ENCODE measurements at regions not wholly inside any gene's neighbourhood (a gene's known extent, or its start where the extent isn't known, plus 50 kb on each side); places are given as distances from the start of the nearest gene placed in this dataset.

DNA sequence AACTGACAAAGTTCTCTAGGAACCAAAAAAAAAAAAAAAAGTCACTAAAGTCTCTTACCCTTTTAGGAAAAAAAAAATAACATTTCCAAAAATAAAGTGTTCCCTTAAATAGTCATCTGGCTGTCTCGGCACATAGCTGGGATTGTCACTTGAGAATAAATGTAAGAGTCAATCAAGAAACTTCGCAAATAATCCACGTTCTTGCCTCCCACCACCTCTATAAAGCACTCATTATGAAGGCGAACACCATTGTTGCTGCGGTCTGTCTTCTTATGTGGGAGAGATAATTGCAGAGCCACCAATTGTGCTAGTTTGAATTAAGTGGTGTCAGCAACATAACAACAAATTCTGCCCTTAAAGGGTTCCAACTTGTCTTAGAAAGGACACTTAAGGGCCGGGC, 163.7 kb downstream of the FBXO15 start:
- Mint-ChIP-seq H3K9me3 (ENCODE audit: unreplicated experiment) (no peaks in the 10 kb centered on the region), H3K27me3 (ENCODE audit: insufficient read depth, unreplicated experiment) (no peaks in the 10 kb centered on the region), H3K27ac (ENCODE audit: low read depth, unreplicated experiment) (no peak overlapping the region), H3K36me3 (ENCODE audit: insufficient read depth, unreplicated experiment) (peaks cover 1% of the 10 kb centered on the region), H3K4me3 (ENCODE audit: unreplicated experiment) (no peak overlapping the region), H3K4me1 (ENCODE audit: insufficient read depth, unreplicated experiment) (peaks cover 41% of the 10 kb centered on the region)
- POLR2A ChIA-PET, result interaction anchor here (0.7 kb wide), 1 partner anchor 15 kb away, joined by 3 read pairs; no protein-coding TSS in a partner anchor
- intact Hi-C loops (cut with micrococcal nuclease), result loop anchor here (10.0 kb wide), 1 partner anchor 131 kb away; no protein-coding TSS in a partner anchor
- CTCF ChIA-PET, result interaction anchor here (0.6 to 1.0 kb wide), 3 partner anchors 20 to 142 kb away, joined by 3 to 4 read pairs (median 4); no protein-coding TSS in a partner anchor
- TF ChIP-seq, protein P1, sequence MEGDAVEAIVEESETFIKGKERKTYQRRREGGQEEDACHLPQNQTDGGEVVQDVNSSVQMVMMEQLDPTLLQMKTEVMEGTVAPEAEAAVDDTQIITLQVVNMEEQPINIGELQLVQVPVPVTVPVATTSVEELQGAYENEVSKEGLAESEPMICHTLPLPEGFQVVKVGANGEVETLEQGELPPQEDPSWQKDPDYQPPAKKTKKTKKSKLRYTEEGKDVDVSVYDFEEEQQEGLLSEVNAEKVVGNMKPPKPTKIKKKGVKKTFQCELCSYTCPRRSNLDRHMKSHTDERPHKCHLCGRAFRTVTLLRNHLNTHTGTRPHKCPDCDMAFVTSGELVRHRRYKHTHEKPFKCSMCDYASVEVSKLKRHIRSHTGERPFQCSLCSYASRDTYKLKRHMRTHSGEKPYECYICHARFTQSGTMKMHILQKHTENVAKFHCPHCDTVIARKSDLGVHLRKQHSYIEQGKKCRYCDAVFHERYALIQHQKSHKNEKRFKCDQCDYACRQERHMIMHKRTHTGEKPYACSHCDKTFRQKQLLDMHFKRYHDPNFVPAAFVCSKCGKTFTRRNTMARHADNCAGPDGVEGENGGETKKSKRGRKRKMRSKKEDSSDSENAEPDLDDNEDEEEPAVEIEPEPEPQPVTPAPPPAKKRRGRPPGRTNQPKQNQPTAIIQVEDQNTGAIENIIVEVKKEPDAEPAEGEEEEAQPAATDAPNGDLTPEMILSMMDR (IDR thresholded peaks at IDR 0.05; ENCODE audit: unreplicated experiment), result no peak
- DNase-seq (ENCODE audit: unreplicated experiment), result no peak
- no TSS peak for BruUV-seq (replicated peaks)

DNA sequence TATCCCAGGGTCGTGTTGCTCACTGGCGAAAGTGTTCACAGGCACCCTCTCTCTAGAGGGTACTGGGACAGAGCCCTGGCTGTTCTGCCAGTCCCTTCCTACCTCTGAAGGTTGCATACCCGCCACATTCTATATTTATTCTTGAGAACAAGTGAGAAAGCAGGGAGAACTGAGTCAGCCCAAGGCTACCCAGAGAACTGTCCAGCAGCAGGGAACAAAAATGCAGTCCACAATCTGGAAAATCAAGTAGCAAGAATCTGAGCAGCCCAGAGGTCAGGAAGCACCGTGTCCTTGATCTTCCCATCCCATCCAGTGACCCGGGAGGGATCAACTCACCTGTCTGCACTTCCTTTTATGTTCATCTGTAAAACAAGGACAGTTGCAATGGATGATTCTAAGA, 164.1 kb downstream of the FBXO15 start:
- no peak overlapping the region for H3K27ac Mint-ChIP-seq (ENCODE audit: low read depth, unreplicated experiment)
- POLR2A ChIA-PET, result interaction anchor here (0.7 kb wide), 1 partner anchor 15 kb away, joined by 3 read pairs; no protein-coding TSS in a partner anchor
- CTCF ChIA-PET, result interaction anchor here (1.0 kb wide), 1 partner anchor 142 kb away, joined by 3 read pairs; no protein-coding TSS in a partner anchor

DNA sequence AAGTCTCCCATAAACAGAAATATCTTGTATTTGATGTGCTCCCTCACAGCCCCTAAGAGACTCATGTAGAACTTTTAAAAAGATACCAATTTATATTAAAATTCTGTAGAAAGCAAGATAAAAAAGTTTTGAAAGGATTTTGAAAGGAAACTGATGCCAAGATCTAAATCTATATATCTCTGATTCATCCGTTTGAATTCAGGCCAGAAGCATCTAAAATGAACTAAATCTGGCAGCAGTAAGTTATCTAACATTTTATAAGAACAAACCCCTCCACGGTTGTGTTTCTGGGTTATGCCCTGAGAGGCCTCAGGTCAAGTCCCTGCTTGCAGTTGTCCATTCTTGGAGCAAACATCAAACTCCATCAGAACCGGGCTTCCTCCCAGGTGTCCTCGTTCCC, 165.8 kb downstream of the FBXO15 start:
- BruUV-seq (replicated peaks), result no TSS peak
- Mint-ChIP-seq H3K4me1 (ENCODE audit: insufficient read depth, unreplicated experiment) (peaks cover 31% of the 10 kb centered on the region), H3K27me3 (ENCODE audit: insufficient read depth, unreplicated experiment) (no peaks in the 10 kb centered on the region), H3K9me3 (ENCODE audit: unreplicated experiment) (peaks cover 8% of the 10 kb centered on the region), H3K4me3 (ENCODE audit: unreplicated experiment) (no peak overlapping the region), H3K27ac (ENCODE audit: low read depth, unreplicated experiment) (no peak overlapping the region), H3K36me3 (ENCODE audit: insufficient read depth, unreplicated experiment) (peaks cover 5% of the 10 kb centered on the region)
- intact Hi-C loops (cut with micrococcal nuclease), result loop anchor here (2.0 to 10.0 kb wide), 2 partner anchors 133 to 1219 kb away; no protein-coding TSS in a partner anchor
- TF ChIP-seq, protein P1 (IDR thresholded peaks at IDR 0.05; ENCODE audit: unreplicated experiment), result no peak
- ChIA-PET POLR2A (no interaction called here), CTCF (no interaction called here)
- DNase-seq (ENCODE audit: unreplicated experiment), result no peak

More for the DNA sequence above, 164.1 kb downstream of the FBXO15 start:
- DNase-seq (ENCODE audit: unreplicated experiment), result no peak
- no TSS peak for BruUV-seq (replicated peaks)
- Mint-ChIP-seq H3K27me3 (ENCODE audit: insufficient read depth, unreplicated experiment) (no peaks in the 10 kb centered on the region), H3K36me3 (ENCODE audit: insufficient read depth, unreplicated experiment) (peaks cover 5% of the 10 kb centered on the region), H3K9me3 (ENCODE audit: unreplicated experiment) (peaks cover 3% of the 10 kb centered on the region), H3K4me3 (ENCODE audit: unreplicated experiment) (no peak overlapping the region), H3K4me1 (ENCODE audit: insufficient read depth, unreplicated experiment) (peaks cover 41% of the 10 kb centered on the region)
- intact Hi-C loops (cut with micrococcal nuclease), result loop anchor here (10.0 kb wide), 1 partner anchor 131 kb away; no protein-coding TSS in a partner anchor
- TF ChIP-seq, protein P1 (IDR thresholded peaks at IDR 0.05; ENCODE audit: unreplicated experiment), result no peak

DNA sequence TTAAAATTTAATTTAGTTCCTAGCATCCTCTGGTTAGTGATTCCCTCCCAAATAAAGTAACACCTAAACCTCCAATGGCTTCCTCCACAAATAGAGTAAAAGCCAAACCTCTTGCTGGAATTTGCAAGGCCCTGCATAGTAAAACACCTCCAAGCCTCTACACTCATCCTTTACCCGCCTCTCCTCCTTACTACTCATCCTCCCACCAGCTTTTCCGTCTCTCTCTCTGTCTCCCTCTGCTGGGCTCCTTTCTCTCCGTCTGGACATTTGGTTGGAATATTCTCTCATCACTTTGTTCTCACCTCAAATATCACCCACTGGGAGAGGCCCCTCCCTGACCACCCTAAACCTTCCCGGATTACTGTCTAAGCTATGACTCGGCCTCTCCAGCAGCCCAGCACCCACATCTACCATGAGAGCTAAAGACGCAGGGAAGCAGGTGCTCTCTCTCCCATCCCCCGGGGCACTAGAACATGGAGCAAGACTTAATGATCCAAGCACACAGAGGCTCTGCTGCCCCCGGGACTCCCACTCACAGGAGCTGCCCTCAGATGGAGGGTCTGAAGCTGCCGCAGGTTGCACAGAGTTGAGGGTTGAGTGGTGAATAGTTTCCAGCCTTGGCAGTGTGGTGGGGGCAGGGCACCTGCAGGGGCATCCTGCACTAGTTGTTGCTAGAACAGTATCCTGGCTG, 167.2 kb downstream of the FBXO15 start:
- TF ChIP-seq, protein P1 (IDR thresholded peaks at IDR 0.05; ENCODE audit: unreplicated experiment), result peak; percentile 62
- ChIA-PET POLR2A (interaction anchor here (0.6 to 1.3 kb wide), 2 partner anchors 34 to 131 kb away, joined by 3 to 6 read pairs; no protein-coding TSS in a partner anchor), CTCF (interaction anchor here (0.6 to 1.7 kb wide), 20 partner anchors 10 to 1395 kb away, joined by 3 to 8 read pairs (median 3); no protein-coding TSS in a partner anchor)
- Mint-ChIP-seq H3K9me3 (ENCODE audit: unreplicated experiment) (peaks cover 8% of the 10 kb centered on the region), H3K36me3 (ENCODE audit: insufficient read depth, unreplicated experiment) (peaks cover 5% of the 10 kb centered on the region), H3K4me1 (ENCODE audit: insufficient read depth, unreplicated experiment) (peaks cover 22% of the 10 kb centered on the region), H3K27ac (ENCODE audit: low read depth, unreplicated experiment) (peak overlapping the region; percentile 24), H3K27me3 (ENCODE audit: insufficient read depth, unreplicated experiment) (no peaks in the 10 kb centered on the region), H3K4me3 (ENCODE audit: unreplicated experiment) (no peak overlapping the region)
- no TSS peak for BruUV-seq (replicated peaks)
- DNase-seq (ENCODE audit: unreplicated experiment), result peak; percentile 72
- intact Hi-C loops (cut with micrococcal nuclease), result loop anchor here (2.0 to 10.0 kb wide), 2 partner anchors 134 to 1218 kb away; no protein-coding TSS in a partner anchor

Measured in MCF 10A (cell line).